ENCODE measurements at regions not wholly inside any gene's neighbourhood (a gene's known extent, or its start where the extent isn't known, plus 50 kb on each side); places are given as distances from the start of the nearest gene placed in this dataset.
A peak's percentile ranks its signal among the peaks of the same experiment; 100 is the strongest.
"Not testable (repeated sequence)": the region's sequence is repeated elsewhere in the genome, so short reads cannot be mapped to it uniquely, and the experiment has no call there.

DNA sequence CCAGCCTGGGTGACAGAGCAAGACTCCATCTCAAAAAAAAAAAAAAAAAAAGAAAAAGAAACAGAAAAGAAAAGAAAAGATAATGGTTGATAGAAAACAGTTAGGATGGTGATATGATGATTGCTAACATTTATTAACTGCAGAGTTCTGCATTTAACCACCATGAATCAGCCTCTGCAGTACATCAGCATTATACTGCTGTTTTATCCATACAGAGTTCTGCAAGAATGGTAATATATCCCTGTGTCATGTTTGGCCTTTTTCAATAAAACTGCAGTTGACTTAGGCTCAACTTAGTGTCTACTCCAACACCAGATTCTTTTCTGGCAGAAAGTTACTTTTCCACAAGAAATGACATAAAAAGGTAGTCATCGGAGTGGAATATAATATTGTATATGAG, 62.6 kb downstream of the DUSP6 start:
- DNase-seq (ENCODE audit: low read depth in 2 of 2): no peak

DNA sequence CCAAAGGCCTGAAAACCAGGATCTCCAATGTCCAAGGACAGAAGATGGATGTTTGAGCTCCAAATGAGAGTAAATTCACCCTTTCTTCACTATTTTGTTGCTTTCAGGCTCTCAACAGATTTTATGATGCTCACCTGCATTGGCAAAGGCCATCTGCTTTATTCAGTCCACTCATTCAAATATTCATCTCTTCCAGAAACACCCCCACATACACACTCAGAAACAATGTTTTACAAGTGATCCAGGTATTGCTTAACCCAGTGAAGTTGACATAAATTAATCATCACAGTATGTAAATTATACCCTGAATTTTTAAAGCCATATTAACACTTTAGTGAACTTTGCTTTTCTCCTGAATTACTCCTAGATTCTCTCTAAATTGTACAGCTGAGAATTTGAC, 63.3 kb downstream of the DUSP6 start:
- no peak for DNase-seq (ENCODE audit: low read depth in 2 of 2)

DNA sequence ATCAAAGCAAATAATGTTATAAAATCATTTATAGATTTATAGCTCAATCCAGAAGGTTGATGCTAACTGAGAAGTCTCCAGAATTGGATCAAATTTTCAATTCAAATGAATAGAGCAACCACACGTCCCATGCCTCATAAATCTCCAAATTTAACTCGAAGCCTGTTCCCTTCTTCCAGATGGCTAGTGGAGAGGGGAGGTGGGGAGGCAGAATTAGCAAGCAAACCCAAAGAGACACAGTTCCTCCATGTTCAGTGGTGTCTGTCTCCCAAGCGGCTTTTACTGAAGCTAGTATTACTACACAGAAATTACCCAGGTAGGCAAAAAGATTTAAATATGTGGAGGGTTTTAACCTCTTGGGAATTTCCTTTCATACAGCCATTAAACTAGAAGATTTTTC, 65.8 kb downstream of the DUSP6 start:
- DNase-seq (ENCODE audit: low read depth in 2 of 2): no peak

DNA sequence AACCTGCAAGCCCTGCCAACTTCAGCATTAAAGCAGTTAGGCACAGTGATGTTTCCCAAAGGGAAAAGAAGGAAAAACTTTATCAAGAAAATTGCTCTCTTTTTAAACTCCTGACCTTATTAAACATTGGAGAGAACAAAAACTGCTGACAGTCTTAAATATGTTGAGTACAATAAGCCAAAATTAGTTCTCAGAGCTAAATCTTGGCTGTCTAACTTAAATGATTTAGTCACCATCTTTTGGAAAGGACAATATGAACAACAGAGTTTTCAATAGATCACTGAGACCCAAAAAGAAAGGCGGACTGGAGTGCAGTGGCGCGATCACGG, 70.8 kb downstream of the DUSP6 start:
- DNase-seq (ENCODE audit: low read depth in 2 of 2): no peak

DNA sequence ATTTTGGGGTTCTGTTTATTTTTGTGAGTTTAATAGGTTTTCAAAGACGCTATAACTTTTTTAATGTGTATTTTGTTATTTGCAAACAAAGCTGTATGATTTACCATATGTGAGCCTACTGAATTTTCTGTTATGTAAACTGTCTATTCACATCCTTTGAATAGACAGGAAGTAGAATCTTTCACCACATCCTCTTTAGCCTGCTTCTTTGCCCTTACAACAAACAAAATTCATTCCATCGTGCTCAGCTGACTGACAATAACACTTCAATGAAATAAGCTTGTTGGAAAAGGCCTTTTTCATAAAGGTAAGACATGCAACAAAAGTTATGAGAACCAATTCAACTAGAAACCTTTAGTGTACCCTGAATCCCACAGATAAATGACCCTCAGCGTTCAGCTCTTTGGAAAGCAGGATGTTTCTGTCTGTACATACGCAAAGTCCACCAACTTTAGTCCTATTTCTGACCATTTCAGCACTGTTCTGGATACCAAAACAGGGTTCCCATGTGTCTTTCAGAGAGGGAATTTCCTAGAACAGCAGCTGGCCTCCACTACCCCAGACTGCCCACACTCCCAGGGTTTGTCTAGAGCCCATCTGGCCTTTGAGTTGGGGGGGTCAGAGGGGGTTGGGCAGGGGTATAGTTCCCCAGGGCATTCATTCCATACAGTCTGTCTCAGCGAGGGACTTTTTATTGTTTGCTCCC, 71.3 kb downstream of the DUSP6 start:
- peak; percentile 85 for DNase-seq (ENCODE audit: low read depth in 2 of 2)

DNA sequence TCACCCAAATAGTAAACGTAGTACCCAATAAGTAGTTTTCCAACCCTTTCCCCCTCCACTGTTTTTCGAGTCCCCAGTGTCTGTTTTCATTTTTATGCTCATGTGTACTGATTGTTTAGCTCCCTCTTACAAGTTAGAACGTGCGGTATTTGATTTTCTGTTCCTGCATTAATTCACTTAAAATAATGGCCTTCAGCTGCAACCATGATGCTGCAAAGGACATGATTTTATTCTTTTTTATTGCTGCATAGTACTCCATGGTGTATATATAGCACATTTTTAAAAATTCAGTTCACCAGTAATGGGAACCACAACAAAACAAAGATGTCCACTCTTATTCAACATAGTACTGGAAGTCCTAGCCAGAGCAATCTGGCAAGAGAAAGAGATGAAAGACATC, 72.8 kb downstream of the DUSP6 start:
- no peak for DNase-seq (ENCODE audit: low read depth in 2 of 2)

DNA sequence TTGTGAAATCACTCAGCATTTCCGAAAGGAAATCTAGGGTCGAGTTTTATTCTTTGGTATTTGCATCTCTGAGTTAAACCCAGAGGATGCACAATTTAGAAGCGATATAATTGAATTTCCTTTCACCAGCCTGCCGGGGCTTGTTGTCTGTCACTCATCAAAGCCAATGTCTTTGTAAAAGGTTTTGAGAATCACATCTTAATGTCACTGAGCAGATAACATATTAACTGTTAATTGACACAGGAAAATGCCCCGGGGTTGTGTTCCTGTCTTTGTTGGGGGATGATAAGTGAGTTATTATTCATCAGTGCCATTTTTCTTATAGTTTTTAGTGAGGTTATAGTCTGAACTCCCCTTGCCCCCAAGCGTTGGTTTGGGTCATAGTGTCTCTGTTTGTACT, 73.4 kb downstream of the DUSP6 start:
- DNase-seq (ENCODE audit: low read depth in 2 of 2): peak; percentile 51 to 59

DNA sequence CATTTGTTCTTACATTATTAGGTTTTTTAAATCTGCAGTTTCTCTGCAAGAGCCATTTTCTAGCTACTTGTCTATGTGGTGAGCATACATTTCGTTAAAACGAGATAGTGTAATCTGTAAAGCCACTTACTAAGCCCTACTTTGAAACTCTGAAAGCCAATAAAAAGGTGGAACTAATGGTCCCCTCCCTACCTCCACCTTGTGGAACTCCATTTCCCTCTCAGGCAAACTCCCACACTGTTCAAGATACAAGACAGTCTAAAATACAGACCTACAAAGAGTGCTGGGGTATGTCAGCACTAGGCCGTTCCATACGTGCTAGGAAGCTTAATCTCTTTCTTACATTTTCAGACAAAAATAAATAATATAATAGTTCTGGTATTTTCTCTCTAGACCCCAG, 74.1 kb downstream of the DUSP6 start:
- DNase-seq (ENCODE audit: low read depth in 2 of 2): peak in 1 of 2 donors; percentile 8

DNA sequence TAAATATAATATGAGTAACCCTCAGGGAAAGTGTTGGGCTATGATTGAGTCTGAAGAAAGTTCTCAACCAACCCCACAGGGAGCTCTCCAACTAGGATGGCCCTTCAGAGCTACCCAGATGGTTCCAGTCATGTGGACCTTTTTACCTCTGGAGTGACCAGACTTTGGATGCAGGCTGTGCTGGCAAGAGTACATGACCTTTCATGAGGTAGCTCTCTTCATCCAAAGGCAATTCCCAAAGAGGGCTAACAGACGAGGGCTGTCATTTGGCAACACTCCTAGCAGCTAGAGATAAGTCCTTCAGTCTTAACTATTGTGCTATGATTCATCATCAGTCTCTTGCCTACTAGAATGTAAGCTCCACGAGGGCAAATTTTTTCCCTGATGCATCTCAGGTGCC, 75.4 kb downstream of the DUSP6 start:
- no peak for DNase-seq (ENCODE audit: low read depth in 2 of 2)

DNA sequence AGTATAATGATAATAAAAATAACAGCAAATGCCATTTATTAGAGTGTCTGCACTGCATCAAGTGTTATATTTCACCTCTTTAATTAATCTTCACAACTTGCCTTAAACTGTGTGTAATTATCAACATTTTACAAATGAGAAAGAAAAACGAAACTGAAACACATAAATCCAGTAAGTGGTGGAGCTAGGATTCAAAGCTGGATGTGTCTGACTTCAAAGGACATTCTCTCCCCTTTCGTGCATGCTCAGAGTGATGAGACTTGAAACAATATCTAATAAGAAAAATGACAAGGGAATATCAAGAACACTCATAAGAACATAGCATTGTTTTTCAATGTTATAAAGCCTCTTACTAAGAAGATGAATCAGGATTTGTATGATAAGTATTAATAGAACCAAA, 78.8 kb downstream of the DUSP6 start:
- no peak for DNase-seq (ENCODE audit: low read depth in 2 of 2)

DNA sequence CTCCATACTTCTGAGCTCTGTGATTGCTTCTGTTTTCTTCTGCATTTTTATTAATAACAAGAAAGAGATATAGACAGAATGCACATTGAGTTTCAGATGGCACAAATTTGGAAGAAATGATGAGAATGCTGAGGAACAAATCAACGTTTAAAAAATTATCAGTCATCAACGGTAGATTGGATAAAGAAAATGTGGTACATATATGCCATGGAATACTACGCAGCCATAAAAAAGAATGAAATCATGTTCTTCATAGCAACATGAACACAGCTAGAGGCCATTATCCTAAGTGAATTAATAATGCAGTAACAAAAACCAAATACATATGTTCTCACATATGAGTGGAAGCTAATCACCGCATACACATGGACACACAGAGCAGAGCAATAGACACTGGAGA, 81.8 kb downstream of the DUSP6 start:
- DNase-seq (ENCODE audit: low read depth in 2 of 2): no peak

DNA sequence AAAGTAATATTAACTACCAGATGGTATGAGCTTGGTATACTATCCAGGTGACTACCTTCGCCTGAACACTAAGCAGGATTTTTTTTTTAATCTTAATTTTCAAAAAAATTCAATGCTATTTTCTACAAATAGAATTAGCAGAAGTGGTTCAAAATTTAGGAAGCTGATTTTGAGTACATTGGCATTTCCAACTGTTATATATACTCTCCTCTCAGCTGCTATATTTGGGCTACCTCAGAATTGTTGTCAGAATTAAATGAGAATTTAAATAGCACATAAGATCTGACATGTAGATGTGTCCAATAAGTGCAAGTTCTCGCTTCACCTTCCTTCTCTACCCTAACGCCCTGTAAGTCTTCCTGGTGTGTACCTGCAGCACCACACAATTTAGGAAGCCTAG, 83.1 kb downstream of the DUSP6 start:
- DNase-seq (ENCODE audit: low read depth in 2 of 2): no peak

DNA sequence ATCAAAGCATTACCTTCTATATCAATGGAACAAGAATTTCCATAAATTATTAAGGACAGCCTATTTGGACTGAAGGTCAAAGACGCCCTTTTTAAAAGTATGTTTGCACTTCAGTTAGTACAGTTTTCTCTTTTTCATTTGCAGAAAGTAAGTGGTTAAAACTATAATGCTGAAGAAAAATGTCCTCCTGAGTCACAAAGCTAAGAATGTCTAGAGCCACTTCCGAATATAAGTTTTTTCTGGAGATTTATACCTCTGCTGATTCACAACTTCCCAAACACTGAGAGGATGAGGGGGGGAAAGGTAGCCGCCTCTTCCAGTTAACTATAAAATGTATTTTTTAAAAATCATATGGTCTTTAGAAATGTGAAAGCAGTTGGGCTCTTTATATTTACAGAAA, 84.9 kb downstream of the DUSP6 start:
- peak in 1 of 2 donors; percentile 47 for DNase-seq (ENCODE audit: low read depth in 2 of 2)

DNA sequence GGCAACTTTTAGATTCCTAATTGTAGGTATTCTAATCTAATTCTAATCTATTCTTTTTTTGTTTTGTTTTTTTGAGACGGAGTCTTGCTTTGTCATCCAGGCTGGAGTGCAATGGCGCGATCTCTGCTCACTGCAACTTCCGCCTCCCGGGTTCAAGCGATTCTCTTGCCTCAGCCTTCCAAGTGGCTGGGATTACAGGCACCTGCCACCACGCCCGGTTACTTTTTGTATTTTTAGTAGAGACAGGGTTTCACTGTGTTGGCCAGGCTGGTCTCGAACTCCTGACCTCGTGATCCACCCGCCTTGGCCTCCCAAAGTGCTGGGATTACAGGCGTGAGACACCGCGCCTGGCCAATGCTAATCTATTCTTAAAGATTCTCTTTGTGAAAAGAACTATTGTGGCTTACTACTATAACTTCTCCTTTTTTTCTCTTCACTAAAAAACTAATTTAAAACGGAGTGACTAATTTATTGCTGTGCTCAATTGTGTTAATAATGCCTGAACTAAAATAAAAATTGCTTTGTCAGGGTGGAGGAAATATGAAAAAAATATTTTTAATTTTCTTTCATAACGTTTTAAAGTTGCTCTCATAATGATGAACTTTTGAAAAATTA, 85.6 kb downstream of the DUSP6 start:
- not testable (repeated sequence) for DNase-seq (ENCODE audit: low read depth in 2 of 2)

DNA sequence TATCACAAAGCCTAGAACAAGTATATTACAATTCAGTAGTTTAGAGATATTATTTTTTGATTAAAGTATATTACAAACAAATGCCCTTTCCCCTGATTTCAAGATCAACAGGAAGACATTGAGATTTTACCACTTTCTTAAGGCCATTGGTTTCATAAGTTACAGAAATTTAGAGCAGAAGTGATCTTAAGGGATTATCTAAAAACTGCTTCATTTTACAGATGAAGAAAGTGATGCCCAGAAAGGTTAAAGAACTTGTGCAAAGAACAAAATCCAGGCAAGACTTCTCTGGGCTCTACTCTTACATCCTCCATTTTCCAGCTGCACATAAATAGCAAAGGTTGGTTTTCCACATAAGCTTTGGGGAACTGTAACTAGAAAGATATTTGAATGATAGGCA, 87.5 kb downstream of the DUSP6 start:
- no peak for DNase-seq (ENCODE audit: low read depth in 2 of 2)

DNA sequence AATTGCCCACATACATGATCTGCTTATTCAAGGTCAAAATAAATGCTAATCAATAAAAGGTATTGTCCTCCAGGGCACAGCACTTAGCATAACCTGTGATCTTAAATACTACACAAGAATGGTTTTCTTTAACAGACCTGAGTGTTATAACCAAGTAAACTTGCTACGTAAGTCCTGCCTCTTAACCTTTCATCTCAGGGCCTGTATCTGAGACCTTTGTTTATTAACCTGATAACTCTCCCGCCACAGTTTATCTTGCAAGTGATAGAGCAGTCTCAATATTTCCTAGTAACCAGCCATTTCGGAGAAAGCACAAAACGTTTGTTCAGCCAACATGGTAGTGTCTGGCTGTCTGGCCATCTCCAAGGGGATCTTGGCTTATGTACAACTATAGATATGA, 88.4 kb downstream of the DUSP6 start:
- no peak for DNase-seq (ENCODE audit: low read depth in 2 of 2)

DNA sequence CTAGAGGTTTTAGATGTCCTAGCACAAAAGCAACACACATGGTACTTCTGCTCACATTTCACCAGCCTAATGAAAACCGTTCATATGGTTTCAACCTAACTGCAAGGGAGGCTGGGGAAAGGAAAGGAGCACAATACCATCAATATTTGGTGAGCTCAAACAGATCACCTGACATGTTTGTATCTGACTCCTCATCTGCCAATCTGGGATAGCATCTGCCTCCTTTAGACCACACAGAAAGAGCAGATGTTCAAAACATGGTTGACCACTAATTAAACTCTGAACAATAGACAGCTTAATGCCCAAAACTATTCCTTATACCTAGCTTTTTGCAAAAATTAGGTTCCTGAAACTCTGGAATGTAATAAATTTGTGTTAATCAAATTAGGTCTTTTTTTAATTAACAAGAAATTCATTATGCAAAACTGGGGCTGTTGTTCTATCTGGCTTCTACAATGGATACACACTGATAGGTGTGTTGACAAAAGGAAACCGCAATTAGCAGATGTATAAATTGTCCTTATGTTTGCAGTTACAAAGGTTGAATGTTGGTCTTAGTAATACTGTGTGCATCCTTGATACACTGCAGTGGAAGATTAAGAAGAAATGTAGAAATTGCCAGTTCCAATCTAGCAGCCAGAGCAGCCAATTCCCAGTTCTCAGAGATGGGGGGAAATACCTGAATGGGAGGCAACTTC, 89.3 kb downstream of the DUSP6 start:
- DNase-seq (ENCODE audit: low read depth in 2 of 2): no peak

DNA sequence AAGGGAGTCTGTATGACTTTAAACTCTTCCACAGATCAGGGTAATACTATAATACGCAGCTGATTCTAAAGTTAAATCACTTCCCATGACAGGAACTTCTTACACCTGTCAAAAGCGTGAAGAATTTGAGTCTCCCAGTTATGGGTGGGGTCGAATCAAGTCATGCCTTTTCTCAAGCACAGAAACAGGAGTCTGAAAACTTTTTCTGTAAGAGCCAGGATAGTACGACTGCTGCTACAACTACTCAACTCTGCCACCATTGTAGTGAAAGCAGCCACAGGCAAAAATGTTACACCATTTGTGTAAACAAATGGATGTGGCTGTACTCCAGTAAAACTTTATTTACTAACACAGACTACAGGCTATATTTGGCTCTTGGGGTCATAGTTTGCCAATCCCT, 90.3 kb downstream of the DUSP6 start:
- DNase-seq (ENCODE audit: low read depth in 2 of 2): no peak

DNA sequence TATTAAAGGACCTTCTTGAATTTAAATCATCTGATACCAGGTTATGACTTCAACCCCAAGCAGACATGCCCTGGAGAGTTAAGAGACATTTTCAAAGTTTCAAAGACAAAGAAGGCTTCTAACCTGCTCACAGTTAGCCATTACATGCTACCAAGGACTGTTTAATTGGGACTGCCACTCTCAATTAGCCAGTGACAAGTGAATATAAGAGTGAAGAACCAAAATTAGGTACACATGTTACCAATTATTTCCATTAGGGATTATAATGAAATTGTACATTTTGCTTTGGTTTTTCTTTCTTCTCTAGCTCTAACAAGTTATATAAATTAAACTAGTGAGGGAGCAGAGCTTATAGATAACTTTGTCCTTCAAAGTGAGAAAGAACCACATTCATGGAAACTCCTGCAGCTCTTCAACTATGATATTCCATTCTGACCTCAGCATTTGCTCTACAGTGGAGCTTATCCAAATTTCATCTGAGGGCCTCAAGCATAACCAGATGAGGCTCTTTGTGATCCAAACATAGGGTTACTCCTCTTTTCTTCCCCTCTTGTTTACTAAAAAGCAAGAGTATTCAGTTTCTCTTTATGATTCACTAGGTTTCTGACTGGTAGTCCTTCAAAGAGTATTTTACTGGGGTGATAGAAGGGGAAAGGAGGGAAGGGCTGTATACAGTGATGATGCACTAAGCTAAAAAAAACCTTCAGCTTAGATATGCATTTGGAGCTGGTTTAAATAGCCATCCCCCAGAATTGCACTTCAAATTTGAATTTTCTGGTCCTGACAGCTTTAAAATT, 91.3 kb downstream of the DUSP6 start:
- no peak for DNase-seq (ENCODE audit: low read depth in 2 of 2)

DNA sequence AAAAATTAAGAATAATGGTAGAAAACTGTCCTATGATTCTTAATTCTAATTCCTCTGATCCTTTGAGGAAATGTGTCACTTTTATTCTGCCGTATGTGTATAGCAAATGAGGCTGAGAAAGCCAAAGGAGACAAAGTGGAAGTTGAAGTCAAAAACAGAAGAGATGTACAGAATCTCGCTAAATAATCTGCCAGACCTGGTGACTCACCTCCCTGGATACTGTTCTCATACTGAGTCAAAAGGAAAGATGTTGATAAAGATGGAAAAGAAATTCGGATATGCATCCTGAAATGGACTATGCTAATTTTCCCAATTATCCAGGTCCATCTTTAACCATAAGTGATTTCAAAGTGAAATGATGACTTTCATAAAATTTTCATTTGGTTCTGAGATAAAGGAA, 92.5 kb downstream of the DUSP6 start:
- DNase-seq (ENCODE audit: low read depth in 2 of 2): peak in 1 of 2 donors; percentile 58

DNA sequence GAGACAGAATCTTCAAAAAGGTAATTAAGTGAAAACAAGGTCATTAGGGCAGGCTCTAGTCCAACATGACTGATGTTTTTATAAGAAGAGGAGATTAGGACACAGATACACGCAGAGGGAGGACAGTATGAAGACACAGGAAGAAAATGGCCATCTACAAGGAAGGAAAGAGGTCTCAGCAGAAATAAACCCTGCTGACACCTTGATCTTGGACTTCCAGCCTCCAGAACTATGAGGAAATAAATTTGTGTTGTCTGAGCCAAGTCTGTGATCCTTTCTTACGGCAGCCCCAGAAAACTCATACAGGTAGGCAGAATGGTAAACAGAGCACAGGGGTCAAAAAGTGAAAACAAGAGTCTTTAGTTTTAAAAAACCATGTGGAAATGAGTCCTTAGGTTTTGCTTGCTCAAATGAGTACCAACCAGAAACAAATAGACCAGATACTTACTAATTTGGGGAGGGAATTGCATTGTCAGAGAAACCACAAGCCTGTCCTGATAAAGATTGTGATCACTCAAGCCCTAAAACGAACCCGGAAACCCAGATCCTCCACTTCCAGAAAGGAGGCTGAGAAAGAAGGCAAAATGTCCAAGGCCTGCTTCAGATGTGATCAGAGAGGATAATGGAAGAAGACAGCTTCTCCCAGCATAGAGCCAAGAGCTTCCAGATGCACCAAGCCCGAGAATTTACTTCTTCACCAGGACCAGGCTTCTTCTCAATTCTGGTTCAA, 93.9 kb downstream of the DUSP6 start:
- no peak for DNase-seq (ENCODE audit: low read depth in 2 of 2)

DNA sequence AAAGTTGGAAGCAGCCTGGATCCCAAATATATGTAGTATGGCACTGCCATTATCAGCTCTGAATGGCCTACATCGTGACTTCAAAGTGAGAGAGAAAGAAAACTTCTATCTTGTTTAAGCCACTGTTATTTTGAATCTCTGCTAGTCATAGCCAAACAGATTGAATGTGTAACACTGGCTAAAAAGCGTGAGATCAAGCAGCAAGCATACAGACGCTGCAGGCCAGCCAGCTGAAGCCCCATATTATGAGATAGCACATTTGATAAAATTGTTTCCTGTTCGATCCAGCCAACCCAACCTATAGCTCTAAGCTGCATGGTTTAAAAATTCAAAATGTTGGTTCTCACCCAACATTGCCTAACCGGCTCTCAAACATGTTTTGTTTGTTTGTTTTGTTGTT, 95.0 kb downstream of the DUSP6 start:
- no peak for DNase-seq (ENCODE audit: low read depth in 2 of 2)
